NK-92 treated with Interleukin-12 subunit alpha and Interleukin-12 subunit beta, amount 100 ng/mL, for 24 hours (cell line): ENCODE measurements at regions not wholly inside any gene's neighbourhood (a gene's known extent, or its start where the extent isn't known, plus 50 kb on each side); places are given as distances from the start of the nearest gene placed in this dataset.

ENCODE experiments used
- DNase-seq: peaks from one replicate; lab custom pipeline; 2025; lab: John Stamatoyannopoulos, UW

- no peak for DNase-seq
Measured at GRCh38 chr2:82690757-82691411, 1768.2 kb downstream of the SUCLG1 start.

- DNase-seq = no peak
Measured at GRCh38 chr2:82675186-82675585, 1783.9 kb downstream of the SUCLG1 start.

DNA sequence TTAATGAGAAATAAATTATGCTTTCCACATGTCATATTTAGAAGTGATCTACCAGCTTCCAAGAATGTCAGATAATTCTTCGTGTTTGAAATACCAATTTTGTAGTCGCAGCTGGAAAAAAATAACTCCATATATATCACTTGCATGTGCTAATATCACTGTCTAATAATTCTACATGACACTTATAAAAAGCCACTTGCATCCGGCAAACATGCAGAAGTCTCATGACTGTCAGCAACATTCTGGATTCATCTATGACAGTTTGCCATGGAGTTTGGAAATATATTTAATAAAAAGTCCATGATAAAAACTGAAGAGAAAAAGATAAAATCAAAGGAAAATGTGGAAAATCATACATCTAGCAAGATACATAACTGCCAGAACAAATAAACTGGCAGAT is 1784.4 kb downstream of the SUCLG1 start:
- no peak for DNase-seq

DNA sequence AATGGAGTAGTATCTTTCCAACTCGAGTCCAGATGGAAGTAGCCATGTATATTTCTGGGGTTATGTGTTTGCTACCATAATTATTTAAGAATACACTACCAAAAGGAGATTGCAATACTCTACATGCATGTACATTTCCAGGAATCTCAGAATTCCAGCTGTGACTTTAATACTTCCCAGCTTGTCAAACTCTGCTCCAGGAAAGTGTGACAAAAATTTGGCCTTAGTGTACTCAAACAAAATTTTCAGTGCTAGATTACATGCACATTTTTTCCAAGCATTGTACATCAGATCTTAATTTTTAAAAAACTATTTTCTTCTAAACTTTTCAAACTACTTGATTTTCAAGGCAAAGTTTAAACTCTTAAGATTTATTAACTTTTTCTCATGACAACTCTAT is 1791.6 kb downstream of the SUCLG1 start:
- DNase-seq = no peak

DNA sequence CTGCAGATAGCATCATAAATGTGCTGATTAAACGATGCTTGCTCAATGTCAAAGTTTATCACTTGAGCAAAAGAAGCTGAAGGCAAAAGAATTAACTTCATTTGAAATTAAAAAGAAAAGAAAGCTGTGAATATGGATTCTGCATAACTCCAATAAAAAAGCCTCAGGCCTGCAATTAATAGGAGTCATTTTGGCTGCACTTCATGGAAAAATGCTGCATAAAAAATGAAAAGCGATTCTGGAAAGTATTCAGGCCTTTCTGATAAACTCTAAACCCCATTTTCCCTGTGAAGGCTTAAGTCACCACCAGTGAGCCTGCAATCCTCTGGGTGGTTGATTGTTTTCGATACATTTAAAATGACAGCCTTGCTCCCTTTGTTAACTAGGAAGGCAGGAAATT is 1793.4 kb downstream of the SUCLG1 start:
- no peak for DNase-seq

GRCh38 chr2:82657106-82657505 is 1802.0 kb downstream of the SUCLG1 start:
- DNase-seq = no peak

- DNase-seq = no peak
Measured at GRCh38 chr2:82656420-82656819, 1802.7 kb downstream of the SUCLG1 start.

DNA sequence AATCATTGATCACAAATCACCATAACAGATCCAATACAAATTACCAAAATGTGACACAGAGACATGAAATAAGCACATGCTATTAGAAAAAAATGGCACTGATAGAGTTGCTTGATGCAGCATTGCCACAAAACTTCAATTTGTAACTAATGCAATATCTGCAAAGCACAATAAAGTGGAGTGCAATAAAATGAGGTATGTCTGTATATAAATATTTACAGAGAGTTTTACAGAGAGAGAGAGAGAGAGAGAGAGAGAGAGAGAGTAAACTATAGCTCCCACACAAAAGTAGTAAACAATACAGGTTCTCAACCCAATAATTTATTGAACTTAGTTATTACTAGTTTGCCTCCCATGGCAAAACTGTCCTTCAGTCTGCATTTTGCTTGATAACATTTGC is 1807.0 kb downstream of the SUCLG1 start:
- DNase-seq = no peak

GRCh38 chr2:82650038-82650437 is 1809.0 kb downstream of the SUCLG1 start:
- DNase-seq = no peak

GRCh38 chr2:82641598-82642180 is 1817.4 kb downstream of the SUCLG1 start:
- DNase-seq = no peak

- no peak for DNase-seq
Measured at GRCh38 chr2:82636402-82637020, 1822.6 kb downstream of the SUCLG1 start.

DNA sequence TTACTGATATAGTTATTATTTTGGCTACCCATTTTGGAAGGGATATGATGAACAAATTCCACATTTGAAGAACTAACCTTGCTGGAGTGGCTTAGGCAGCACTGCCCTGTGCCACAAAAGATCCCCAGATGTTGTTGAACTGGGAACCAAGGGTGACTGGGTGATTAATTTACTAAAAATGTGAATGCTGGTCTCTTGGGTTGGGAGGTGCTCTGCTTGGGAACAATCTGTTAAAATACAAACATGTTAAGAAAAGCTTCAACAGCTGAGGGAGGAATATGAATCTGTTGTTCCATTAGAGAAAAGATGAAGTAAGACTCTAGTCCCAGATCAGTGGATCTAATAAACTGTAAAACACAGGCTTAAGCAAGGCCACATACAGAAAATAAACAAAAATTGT is 1860.1 kb downstream of the SUCLG1 start:
- DNase-seq = no peak

GRCh38 chr2:82596581-82596980 is 1862.5 kb downstream of the SUCLG1 start:
- DNase-seq = no peak

DNA sequence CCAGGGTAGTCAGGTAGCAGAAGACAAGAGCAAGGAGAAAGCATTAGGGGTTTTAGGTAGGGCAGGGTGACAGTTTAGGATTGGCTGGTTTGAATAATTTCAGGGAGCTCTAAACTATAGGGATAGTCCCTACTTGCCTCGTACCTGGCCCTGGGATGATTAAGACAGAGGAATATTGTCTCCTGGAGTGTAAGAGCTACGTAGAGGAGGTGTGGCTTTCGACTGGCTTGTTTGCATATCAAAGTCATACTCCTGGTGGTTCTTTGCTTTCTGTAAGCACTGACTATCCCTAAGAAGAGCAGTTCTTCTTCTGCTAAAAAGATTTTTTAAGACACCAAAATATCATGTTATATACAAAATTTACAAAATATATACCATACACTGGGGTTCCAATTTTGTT is 1867.4 kb downstream of the SUCLG1 start:
- no peak for DNase-seq

DNA sequence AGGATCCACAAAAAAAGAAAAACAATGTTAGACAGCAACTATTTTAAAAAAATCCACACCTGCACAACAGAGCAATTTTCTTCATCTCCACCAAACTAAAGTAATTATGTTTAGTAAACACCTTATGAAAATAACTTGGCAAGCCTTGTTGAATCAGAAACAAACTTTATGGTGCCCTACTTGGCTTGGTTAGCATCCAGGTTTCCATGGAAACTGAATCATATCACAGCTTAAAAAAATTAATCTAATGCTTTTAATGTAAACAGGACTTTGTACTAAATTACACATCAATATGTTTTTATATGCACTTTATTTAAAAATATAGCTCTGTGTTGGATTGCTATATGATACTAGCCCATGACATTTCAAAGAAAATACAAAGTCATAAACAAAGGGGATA is 1882.4 kb downstream of the SUCLG1 start:
- DNase-seq = no peak

DNA sequence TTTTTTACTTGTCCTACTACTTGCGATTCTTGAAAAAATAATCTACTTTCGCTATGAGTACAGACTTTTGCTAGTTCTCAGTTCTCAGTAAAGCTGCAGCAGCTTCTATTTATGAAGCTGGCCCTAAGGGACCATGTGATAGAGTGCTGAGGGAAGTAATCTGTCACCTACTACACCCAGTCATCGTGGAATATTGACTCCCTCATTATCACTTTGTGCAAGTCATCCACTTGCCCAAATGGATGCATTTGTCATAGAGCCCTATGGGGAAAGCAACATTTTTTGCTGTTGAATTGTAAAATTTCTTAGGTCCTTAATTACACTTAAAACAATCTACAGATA is 1919.8 kb downstream of the SUCLG1 start:
- no peak for DNase-seq

DNA sequence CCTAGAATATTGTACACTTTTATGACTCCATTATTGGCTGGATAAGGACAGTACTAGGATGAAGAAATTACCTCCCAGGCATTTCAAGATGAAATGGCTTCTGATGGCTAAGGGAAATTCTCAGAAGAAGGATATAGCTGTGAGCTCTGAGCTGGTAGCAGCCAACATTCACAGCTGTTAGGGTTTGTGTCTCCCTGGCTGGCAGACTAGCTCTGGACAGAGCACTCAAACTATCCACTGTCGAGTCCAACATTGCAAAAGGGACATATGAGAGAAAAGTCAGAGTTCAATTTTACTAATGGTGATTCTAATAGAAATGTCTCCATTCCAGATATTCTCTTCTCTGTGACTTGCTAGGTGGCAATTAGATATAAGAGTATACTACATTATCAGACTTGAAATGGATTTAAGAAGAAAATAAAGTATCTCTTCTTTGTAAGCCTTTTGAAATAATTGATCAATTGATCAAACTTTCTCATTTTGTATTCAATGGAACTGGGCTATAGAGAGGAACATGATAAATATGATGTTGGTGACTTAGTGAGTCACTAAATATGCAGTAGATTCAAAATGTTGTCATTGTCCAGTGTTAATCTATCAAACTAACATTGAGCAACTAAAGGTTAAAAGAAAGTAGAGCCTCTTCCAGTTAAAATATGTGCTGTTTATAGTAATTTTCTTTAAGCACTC is 1920.3 kb downstream of the SUCLG1 start:
- DNase-seq = no peak

DNA sequence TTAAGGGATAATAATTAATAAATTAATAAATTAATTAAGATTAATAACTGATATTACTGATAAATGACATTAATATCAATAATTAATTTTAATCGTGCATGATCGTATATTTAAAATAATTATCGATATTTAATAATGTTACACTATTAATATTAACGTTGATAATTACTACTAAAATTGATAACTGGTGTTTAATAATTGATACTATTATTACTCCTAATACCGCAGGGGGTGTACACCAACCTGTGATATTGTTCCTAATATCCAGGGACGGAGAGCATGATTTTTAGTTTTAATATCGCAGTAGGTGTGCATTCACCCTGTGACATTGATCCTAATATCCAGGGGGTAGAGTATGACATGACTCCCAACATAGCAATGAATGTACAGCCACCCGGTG is 1930.8 kb downstream of the SUCLG1 start:
- no peak for DNase-seq

GRCh38 chr2:82527124-82527523 is 1932.0 kb downstream of the SUCLG1 start:
- no peak for DNase-seq

GRCh38 chr2:82526277-82526676 is 1932.8 kb downstream of the SUCLG1 start:
- DNase-seq = no peak

GRCh38 chr2:82525744-82526143 is 1933.3 kb downstream of the SUCLG1 start:
- no peak for DNase-seq

DNA sequence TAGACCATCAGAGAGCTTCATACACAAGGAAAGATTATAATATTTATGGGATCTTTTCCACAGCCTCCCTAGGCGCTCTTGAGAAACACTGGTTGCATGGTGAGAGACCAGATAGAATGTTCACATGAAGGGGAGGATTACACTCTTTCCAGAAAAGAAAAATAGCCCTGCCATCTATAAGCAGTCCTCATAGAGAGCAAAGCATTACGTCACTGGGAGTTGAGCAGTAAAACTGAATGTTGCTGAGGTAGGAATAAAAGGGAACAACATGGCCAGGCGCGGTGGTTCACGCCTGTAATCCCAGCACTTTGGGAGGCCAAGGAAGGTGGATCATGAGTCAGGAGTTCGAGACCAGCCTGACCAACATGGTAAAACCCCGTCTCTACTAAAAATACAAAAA is 1934.3 kb downstream of the SUCLG1 start:
- no peak for DNase-seq

DNA sequence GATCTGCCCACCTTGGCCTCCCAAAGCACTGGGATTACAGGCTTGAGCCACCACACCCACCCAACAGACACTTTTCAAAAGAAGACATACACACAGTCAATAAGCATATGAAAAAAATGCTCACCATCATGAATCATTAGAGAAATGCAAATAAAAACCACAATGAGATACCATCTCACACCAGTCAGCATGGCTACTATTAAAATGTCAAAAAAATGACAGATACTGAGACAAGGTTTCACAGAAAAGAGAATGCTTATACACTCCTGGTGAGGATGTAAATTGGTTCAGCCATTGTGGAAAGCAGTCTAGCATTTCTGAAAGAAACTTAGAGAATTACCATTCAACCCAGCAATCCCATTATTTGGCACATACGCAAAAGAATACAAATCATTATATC is 1947.2 kb downstream of the SUCLG1 start:
- DNase-seq = no peak
